ENCODE measurements at regions not wholly inside any gene's neighbourhood (a gene's known extent, or its start where the extent isn't known, plus 50 kb on each side); places are given as distances from the start of the nearest gene placed in this dataset.

DNA sequence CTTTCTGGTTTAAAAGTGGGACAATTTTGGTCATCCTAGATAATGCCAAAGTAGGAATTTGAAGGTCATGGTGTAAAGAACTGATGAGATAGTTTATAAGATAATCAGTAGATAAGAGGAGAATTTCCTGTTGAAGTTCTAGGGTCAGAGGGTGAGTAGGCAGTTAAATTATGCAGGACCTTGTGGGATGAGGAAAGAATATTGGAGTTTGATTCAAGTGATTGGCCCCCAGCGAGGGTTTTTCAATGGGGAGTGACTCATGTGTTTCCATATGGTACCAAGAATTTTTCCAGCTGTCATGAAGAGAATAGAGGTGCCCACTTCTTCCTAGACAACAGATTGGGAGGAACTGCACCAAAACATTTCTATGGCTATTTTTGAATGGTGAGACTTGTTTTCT is 940.2 kb upstream of the ZEB2 start:
- Mint-ChIP-seq H3K9me3 (peaks cover 6% of the 10 kb centered on the region), H3K4me3 (no peak overlapping the region), H3K4me1 (no peaks in the 10 kb centered on the region), H3K27me3 (no peaks in the 10 kb centered on the region), H3K36me3 (ENCODE audit: low read depth) (no peaks in the 10 kb centered on the region), H3K27ac (no peak overlapping the region)
- TF ChIP-seq, protein P1, sequence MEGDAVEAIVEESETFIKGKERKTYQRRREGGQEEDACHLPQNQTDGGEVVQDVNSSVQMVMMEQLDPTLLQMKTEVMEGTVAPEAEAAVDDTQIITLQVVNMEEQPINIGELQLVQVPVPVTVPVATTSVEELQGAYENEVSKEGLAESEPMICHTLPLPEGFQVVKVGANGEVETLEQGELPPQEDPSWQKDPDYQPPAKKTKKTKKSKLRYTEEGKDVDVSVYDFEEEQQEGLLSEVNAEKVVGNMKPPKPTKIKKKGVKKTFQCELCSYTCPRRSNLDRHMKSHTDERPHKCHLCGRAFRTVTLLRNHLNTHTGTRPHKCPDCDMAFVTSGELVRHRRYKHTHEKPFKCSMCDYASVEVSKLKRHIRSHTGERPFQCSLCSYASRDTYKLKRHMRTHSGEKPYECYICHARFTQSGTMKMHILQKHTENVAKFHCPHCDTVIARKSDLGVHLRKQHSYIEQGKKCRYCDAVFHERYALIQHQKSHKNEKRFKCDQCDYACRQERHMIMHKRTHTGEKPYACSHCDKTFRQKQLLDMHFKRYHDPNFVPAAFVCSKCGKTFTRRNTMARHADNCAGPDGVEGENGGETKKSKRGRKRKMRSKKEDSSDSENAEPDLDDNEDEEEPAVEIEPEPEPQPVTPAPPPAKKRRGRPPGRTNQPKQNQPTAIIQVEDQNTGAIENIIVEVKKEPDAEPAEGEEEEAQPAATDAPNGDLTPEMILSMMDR (IDR thresholded peaks at IDR 0.05) = no peak
- CTCF ChIA-PET = no interaction called here
- intact Hi-C loops (cut with micrococcal nuclease) = no loop called here
- DNase-seq (no peak), ATAC-seq (ENCODE audit: low read depth) (no peak)
- POLR2A ChIA-PET = no interaction called here

GRCh38 chr2:145431181-145431951 is 911.4 kb upstream of the ZEB2 start:
- no peak overlapping the region for H3K27ac Mint-ChIP-seq
- no peaks in the 10 kb centered on the region for H3K4me1 Mint-ChIP-seq
- no peak for ATAC-seq (ENCODE audit: low read depth)
- no peak for DNase-seq
- TF ChIP-seq, protein P1 (IDR thresholded peaks at IDR 0.05) = no peak
- H3K9me3 Mint-ChIP-seq = no peaks in the 10 kb centered on the region
- ChIA-PET POLR2A (interaction anchor here (0.6 kb wide), 1 partner anchor 870 kb away, joined by 3 read pairs; no protein-coding TSS in a partner anchor), CTCF (no interaction called here)
- no peaks in the 10 kb centered on the region for H3K36me3 Mint-ChIP-seq (ENCODE audit: low read depth)
- intact Hi-C loops (cut with micrococcal nuclease) = no loop called here
- H3K27me3 Mint-ChIP-seq = no peaks in the 10 kb centered on the region
- no peak overlapping the region for H3K4me3 Mint-ChIP-seq

DNA sequence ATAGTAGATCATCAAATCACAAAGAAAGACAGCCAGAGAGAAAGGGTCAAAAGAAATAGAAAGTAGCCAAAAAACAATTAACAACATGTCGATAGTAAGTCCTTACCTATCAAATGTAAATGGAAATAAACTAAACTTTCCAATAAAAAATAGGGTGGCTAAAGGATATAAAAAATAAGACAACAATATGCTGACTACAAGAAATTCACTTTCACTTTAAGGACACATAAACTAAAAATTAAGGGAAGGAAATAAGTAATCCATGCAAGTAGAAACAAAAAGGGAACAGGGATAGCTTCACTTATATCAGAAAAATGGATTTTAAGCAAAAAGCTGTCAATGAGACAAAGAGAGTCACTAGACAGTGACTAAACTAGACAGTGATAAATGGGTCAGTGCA is 903.9 kb upstream of the ZEB2 start:
- TF ChIP-seq, protein P1 (IDR thresholded peaks at IDR 0.05) = no peak
- intact Hi-C loops (cut with micrococcal nuclease) = no loop called here
- Mint-ChIP-seq H3K27me3 (no peaks in the 10 kb centered on the region), H3K4me1 (peaks cover 9% of the 10 kb centered on the region), H3K4me3 (no peak overlapping the region), H3K27ac (no peak overlapping the region), H3K36me3 (ENCODE audit: low read depth) (peaks cover 4% of the 10 kb centered on the region), H3K9me3 (peaks cover 22% of the 10 kb centered on the region)
- ChIA-PET CTCF (no interaction called here), POLR2A (no interaction called here)
- DNase-seq = no peak
- no peak for ATAC-seq (ENCODE audit: low read depth)

DNA sequence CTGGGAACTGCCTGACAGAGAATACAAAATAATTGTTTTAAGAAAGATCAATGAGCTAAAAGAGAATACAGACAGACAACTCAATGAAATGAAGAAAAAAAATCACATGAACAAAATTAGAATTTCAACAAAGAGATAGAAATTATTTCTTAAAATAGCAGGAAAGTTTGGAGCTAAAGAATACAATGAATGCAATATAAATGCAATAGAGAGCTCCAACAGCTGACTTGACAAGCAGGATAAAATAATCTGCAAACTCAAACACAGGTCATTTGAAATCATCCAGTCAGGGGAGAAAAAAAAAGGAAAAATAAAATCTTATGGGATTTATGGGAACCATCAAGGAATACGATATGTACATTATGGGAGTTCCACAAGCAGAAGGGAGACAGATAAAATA is 902.7 kb upstream of the ZEB2 start:
- ATAC-seq (ENCODE audit: low read depth) (no peak), DNase-seq (no peak)
- H3K4me3 Mint-ChIP-seq = no peak overlapping the region
- TF ChIP-seq, protein P1 (IDR thresholded peaks at IDR 0.05) = no peak
- no peaks in the 10 kb centered on the region for H3K27me3 Mint-ChIP-seq
- H3K27ac Mint-ChIP-seq = no peak overlapping the region
- peaks cover 24% of the 10 kb centered on the region for H3K9me3 Mint-ChIP-seq
- peaks cover 4% of the 10 kb centered on the region for H3K36me3 Mint-ChIP-seq (ENCODE audit: low read depth)
- ChIA-PET POLR2A (no interaction called here), CTCF (no interaction called here)
- intact Hi-C loops (cut with micrococcal nuclease) = no loop called here
- peaks cover 9% of the 10 kb centered on the region for H3K4me1 Mint-ChIP-seq

DNA sequence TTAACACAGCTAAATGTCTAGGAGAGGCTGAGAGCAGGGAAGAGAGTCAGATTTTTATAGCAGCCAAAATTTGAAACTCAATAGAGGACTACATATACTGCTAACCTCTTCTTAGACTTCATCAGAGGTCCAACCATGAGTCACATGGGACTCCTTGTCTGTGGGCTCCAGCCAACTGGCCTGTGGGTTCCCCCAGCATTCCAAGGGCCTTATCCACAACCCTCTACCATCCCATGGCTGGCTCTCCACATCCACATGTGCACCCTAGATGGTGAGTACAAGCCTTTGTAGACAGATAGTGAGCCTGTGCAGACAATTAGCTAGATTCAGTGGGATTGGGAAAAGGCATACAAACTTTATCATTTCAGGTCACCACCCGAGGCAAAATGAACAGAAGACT is 901.9 kb upstream of the ZEB2 start:
- no peak overlapping the region for H3K27ac Mint-ChIP-seq
- peaks cover 9% of the 10 kb centered on the region for H3K4me1 Mint-ChIP-seq
- intact Hi-C loops (cut with micrococcal nuclease) = no loop called here
- no peak overlapping the region for H3K4me3 Mint-ChIP-seq
- DNase-seq (no peak), ATAC-seq (ENCODE audit: low read depth) (no peak)
- H3K27me3 Mint-ChIP-seq = no peaks in the 10 kb centered on the region
- POLR2A ChIA-PET = no interaction called here
- H3K36me3 Mint-ChIP-seq (ENCODE audit: low read depth) = peaks cover 4% of the 10 kb centered on the region
- CTCF ChIA-PET = no interaction called here
- TF ChIP-seq, protein P1 (IDR thresholded peaks at IDR 0.05) = no peak
- H3K9me3 Mint-ChIP-seq = peaks cover 24% of the 10 kb centered on the region
